ENCODE measurements at regions not wholly inside any gene's neighbourhood (a gene's known extent, or its start where the extent isn't known, plus 50 kb on each side); places are given as distances from the start of the nearest gene placed in this dataset.

- Histone ChIP-seq H3K9me3 (ENCODE audit: low read length) (no peaks in the 10 kb centered on the region), H3K4me1 (ENCODE audit: low read length) (no peaks in the 10 kb centered on the region), H4K20me1 (ENCODE audit: insufficient read depth, low read depth, low read length) (no peaks in the 10 kb centered on the region), H3K36me3 (ENCODE audit: insufficient read depth, low read length) (no peaks in the 10 kb centered on the region), H3K27me3 (ENCODE audit: low read length) (no peaks in the 10 kb centered on the region), H3K4me2 (ENCODE audit: low read depth, low read length, poor library complexity, severe bottlenecking) (no peak overlapping the region), H3K4me3 (ENCODE audit: low read length) (no peak overlapping the region), H3K79me2 (ENCODE audit: low read length) (no peaks in the 10 kb centered on the region), H2AFZ (ENCODE audit: low read length) (no peak overlapping the region), H3K9ac (ENCODE audit: low read length) (no peak overlapping the region), H3K9me2 (replicated peaks; ENCODE audit: insufficient read depth, low read length) (no peaks in the 10 kb centered on the region), H3K27ac (ENCODE audit: low read length) (no peak overlapping the region)
- no peak for DNase-seq
These were observed 134.4 kb downstream of the MRPL36 start for GRCh38 chr5:1665231-1665630.

- no peak overlapping the region for H2AFZ ChIP-seq (ENCODE audit: low read length)
- no peak overlapping the region for H3K9ac ChIP-seq (ENCODE audit: low read length)
- no peak overlapping the region for H3K27ac ChIP-seq (ENCODE audit: low read length)
- H3K4me2 ChIP-seq (ENCODE audit: low read depth, low read length, poor library complexity, severe bottlenecking), result no peak overlapping the region
- H3K4me3 ChIP-seq (ENCODE audit: low read length), result no peak overlapping the region
- H3K27me3 ChIP-seq (ENCODE audit: low read length), result no peaks in the 10 kb centered on the region
- H4K20me1 ChIP-seq (ENCODE audit: insufficient read depth, low read depth, low read length), result no peaks in the 10 kb centered on the region
- no peaks in the 10 kb centered on the region for H3K4me1 ChIP-seq (ENCODE audit: low read length)
- no peaks in the 10 kb centered on the region for H3K9me2 ChIP-seq (replicated peaks; ENCODE audit: insufficient read depth, low read length)
- no peaks in the 10 kb centered on the region for H3K9me3 ChIP-seq (ENCODE audit: low read length)
- no peaks in the 10 kb centered on the region for H3K79me2 ChIP-seq (ENCODE audit: low read length)
- H3K36me3 ChIP-seq (ENCODE audit: insufficient read depth, low read length), result no peaks in the 10 kb centered on the region
- no peak for DNase-seq
These were observed 136.5 kb downstream of the MRPL36 start for GRCh38 chr5:1663186-1663585.

- Histone ChIP-seq H3K4me1 (ENCODE audit: low read length) (no peaks in the 10 kb centered on the region), H3K27me3 (ENCODE audit: low read length) (no peaks in the 10 kb centered on the region), H3K9ac (ENCODE audit: low read length) (no peak overlapping the region), H3K36me3 (ENCODE audit: insufficient read depth, low read length) (no peaks in the 10 kb centered on the region), H3K79me2 (ENCODE audit: low read length) (no peaks in the 10 kb centered on the region), H4K20me1 (ENCODE audit: insufficient read depth, low read depth, low read length) (no peaks in the 10 kb centered on the region), H3K4me2 (ENCODE audit: low read depth, low read length, poor library complexity, severe bottlenecking) (no peak overlapping the region), H3K9me3 (ENCODE audit: low read length) (no peaks in the 10 kb centered on the region), H2AFZ (ENCODE audit: low read length) (no peak overlapping the region), H3K9me2 (replicated peaks; ENCODE audit: insufficient read depth, low read length) (no peaks in the 10 kb centered on the region), H3K27ac (ENCODE audit: low read length) (no peak overlapping the region), H3K4me3 (ENCODE audit: low read length) (no peak overlapping the region)
- no peak for DNase-seq
These were observed 137.0 kb downstream of the MRPL36 start for GRCh38 chr5:1662559-1663085.

- Histone ChIP-seq H2AFZ (ENCODE audit: low read length) (no peak overlapping the region), H4K20me1 (ENCODE audit: insufficient read depth, low read depth, low read length) (no peaks in the 10 kb centered on the region), H3K9me3 (ENCODE audit: low read length) (no peaks in the 10 kb centered on the region), H3K79me2 (ENCODE audit: low read length) (no peaks in the 10 kb centered on the region), H3K9ac (ENCODE audit: low read length) (no peak overlapping the region), H3K27me3 (ENCODE audit: low read length) (no peaks in the 10 kb centered on the region), H3K4me2 (ENCODE audit: low read depth, low read length, poor library complexity, severe bottlenecking) (no peak overlapping the region), H3K27ac (ENCODE audit: low read length) (no peak overlapping the region), H3K4me3 (ENCODE audit: low read length) (no peak overlapping the region), H3K9me2 (replicated peaks; ENCODE audit: insufficient read depth, low read length) (no peaks in the 10 kb centered on the region), H3K36me3 (ENCODE audit: insufficient read depth, low read length) (no peaks in the 10 kb centered on the region), H3K4me1 (ENCODE audit: low read length) (no peaks in the 10 kb centered on the region)
- DNase-seq, result no peak
These were observed 137.6 kb downstream of the MRPL36 start for GRCh38 chr5:1661831-1662558.

- H4K20me1 ChIP-seq (ENCODE audit: insufficient read depth, low read depth, low read length), result no peaks in the 10 kb centered on the region
- no peaks in the 10 kb centered on the region for H3K27me3 ChIP-seq (ENCODE audit: low read length)
- no peak overlapping the region for H3K27ac ChIP-seq (ENCODE audit: low read length)
- no peak for DNase-seq
- H3K9me2 ChIP-seq (replicated peaks; ENCODE audit: insufficient read depth, low read length), result no peaks in the 10 kb centered on the region
- H2AFZ ChIP-seq (ENCODE audit: low read length), result no peak overlapping the region
- H3K9ac ChIP-seq (ENCODE audit: low read length), result no peak overlapping the region
- H3K9me3 ChIP-seq (ENCODE audit: low read length), result no peaks in the 10 kb centered on the region
- H3K4me2 ChIP-seq (ENCODE audit: low read depth, low read length, poor library complexity, severe bottlenecking), result no peak overlapping the region
- no peaks in the 10 kb centered on the region for H3K79me2 ChIP-seq (ENCODE audit: low read length)
- no peak overlapping the region for H3K4me3 ChIP-seq (ENCODE audit: low read length)
- H3K36me3 ChIP-seq (ENCODE audit: insufficient read depth, low read length), result no peaks in the 10 kb centered on the region
- no peaks in the 10 kb centered on the region for H3K4me1 ChIP-seq (ENCODE audit: low read length)
These were observed 137.6 kb upstream of the LPCAT1 start for GRCh38 chr5:1661311-1661710.

- Histone ChIP-seq H3K9me3 (ENCODE audit: low read length) (no peaks in the 10 kb centered on the region), H3K79me2 (ENCODE audit: low read length) (no peaks in the 10 kb centered on the region), H3K27ac (ENCODE audit: low read length) (no peak overlapping the region), H3K4me1 (ENCODE audit: low read length) (no peaks in the 10 kb centered on the region), H3K36me3 (ENCODE audit: insufficient read depth, low read length) (no peaks in the 10 kb centered on the region), H3K4me3 (ENCODE audit: low read length) (no peak overlapping the region), H3K4me2 (ENCODE audit: low read depth, low read length, poor library complexity, severe bottlenecking) (no peak overlapping the region), H3K9me2 (replicated peaks; ENCODE audit: insufficient read depth, low read length) (no peaks in the 10 kb centered on the region), H4K20me1 (ENCODE audit: insufficient read depth, low read depth, low read length) (no peaks in the 10 kb centered on the region), H3K27me3 (ENCODE audit: low read length) (no peaks in the 10 kb centered on the region), H2AFZ (ENCODE audit: low read length) (no peak overlapping the region), H3K9ac (ENCODE audit: low read length) (no peak overlapping the region)
- DNase-seq, result no peak
These were observed 136.8 kb upstream of the LPCAT1 start for GRCh38 chr5:1660511-1660910.

GRCh38 chr5:1660001-1660400 is 136.2 kb upstream of the LPCAT1 start:
- Histone ChIP-seq H2AFZ (ENCODE audit: low read length) (no peak overlapping the region), H3K4me1 (ENCODE audit: low read length) (peaks cover 2% of the 10 kb centered on the region), H4K20me1 (ENCODE audit: insufficient read depth, low read depth, low read length) (no peaks in the 10 kb centered on the region; the same call in 1 of the 2 replicates), H3K9ac (ENCODE audit: low read length) (no peak overlapping the region), H3K27ac (ENCODE audit: low read length) (no peak overlapping the region), H3K9me3 (ENCODE audit: low read length) (no peaks in the 10 kb centered on the region), H3K4me2 (ENCODE audit: low read depth, low read length, poor library complexity, severe bottlenecking) (no peak overlapping the region), H3K36me3 (ENCODE audit: insufficient read depth, low read length) (no peaks in the 10 kb centered on the region), H3K27me3 (ENCODE audit: low read length) (no peaks in the 10 kb centered on the region), H3K4me3 (ENCODE audit: low read length) (no peak overlapping the region), H3K9me2 (replicated peaks; ENCODE audit: insufficient read depth, low read length) (no peaks in the 10 kb centered on the region), H3K79me2 (ENCODE audit: low read length) (no peaks in the 10 kb centered on the region)
- DNase-seq, result no peak

GRCh38 chr5:1659100-1659981 is 135.6 kb upstream of the LPCAT1 start:
- Histone ChIP-seq H3K4me1 (ENCODE audit: low read length) (peaks cover 9% of the 10 kb centered on the region), H3K79me2 (ENCODE audit: low read length) (no peaks in the 10 kb centered on the region), H4K20me1 (ENCODE audit: insufficient read depth, low read depth, low read length) (no peaks in the 10 kb centered on the region; the same call in 1 of the 2 replicates), H2AFZ (ENCODE audit: low read length) (no peak overlapping the region), H3K4me2 (ENCODE audit: low read depth, low read length, poor library complexity, severe bottlenecking) (no peak overlapping the region), H3K27me3 (ENCODE audit: low read length) (no peaks in the 10 kb centered on the region), H3K36me3 (ENCODE audit: insufficient read depth, low read length) (no peaks in the 10 kb centered on the region), H3K9ac (ENCODE audit: low read length) (no peak overlapping the region), H3K9me3 (ENCODE audit: low read length) (no peaks in the 10 kb centered on the region), H3K27ac (ENCODE audit: low read length) (no peak overlapping the region), H3K9me2 (replicated peaks; ENCODE audit: insufficient read depth, low read length) (no peaks in the 10 kb centered on the region), H3K4me3 (ENCODE audit: low read length) (no peak overlapping the region)
- DNase-seq, result no peak

Data from Karpas-422 (cell line).